NB4 (cell line): ENCODE measurements at regions not wholly inside any gene's neighbourhood (a gene's known extent, or its start where the extent isn't known, plus 50 kb on each side); places are given as distances from the start of the nearest gene placed in this dataset.

Experiments used
- POLR2A ChIP-seq: IDR thresholded peaks from 2 replicates; pipeline ENCODE4 v1.6.1; 2011; ENCODE audit warnings: mild to moderate bottlenecking; ENCODE audit not compliant: insufficient read length; ENCODE audit errors: extremely low read depth
- TF ChIP-seq, protein P1 (sequence below): IDR thresholded peaks from one replicate; pipeline ENCODE4 v1.5.1; 2012; ENCODE audit warnings: low read depth, low read length
- TF ChIP-seq, protein P2 (sequence below): IDR thresholded peaks from 2 replicates; pipeline ENCODE4 v1.6.1; 2011; ENCODE audit warnings: low read depth, low read length

DNA sequence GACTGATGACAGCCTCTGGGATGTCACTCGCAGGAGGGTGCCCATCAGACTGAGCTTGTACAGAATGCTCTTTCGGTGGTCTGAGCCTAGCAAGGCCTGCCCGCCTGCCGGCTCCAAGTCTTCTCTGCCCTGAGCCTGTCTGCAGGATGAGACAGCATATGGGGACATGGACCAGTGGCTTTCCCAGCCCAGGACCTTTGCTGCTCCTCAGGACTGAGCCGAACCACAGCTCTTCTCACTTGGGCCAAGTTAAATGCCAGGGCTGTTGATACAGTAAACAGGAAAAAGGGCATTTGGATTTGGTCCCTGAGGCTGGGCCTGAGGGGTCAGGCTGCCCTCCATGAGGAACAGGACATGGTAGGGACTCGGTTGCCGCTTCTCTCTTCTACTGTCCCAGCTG is 64.3 kb upstream of the EPS8L3 start:
- TF ChIP-seq, protein P1, sequence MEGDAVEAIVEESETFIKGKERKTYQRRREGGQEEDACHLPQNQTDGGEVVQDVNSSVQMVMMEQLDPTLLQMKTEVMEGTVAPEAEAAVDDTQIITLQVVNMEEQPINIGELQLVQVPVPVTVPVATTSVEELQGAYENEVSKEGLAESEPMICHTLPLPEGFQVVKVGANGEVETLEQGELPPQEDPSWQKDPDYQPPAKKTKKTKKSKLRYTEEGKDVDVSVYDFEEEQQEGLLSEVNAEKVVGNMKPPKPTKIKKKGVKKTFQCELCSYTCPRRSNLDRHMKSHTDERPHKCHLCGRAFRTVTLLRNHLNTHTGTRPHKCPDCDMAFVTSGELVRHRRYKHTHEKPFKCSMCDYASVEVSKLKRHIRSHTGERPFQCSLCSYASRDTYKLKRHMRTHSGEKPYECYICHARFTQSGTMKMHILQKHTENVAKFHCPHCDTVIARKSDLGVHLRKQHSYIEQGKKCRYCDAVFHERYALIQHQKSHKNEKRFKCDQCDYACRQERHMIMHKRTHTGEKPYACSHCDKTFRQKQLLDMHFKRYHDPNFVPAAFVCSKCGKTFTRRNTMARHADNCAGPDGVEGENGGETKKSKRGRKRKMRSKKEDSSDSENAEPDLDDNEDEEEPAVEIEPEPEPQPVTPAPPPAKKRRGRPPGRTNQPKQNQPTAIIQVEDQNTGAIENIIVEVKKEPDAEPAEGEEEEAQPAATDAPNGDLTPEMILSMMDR, result no peak
- TF ChIP-seq, protein P2, sequence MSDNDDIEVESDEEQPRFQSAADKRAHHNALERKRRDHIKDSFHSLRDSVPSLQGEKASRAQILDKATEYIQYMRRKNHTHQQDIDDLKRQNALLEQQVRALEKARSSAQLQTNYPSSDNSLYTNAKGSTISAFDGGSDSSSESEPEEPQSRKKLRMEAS, result no peak
- no peak for TF ChIP-seq POLR2A
